ENCODE measurements at regions not wholly inside any gene's neighbourhood (a gene's known extent, or its start where the extent isn't known, plus 50 kb on each side); places are given as distances from the start of the nearest gene placed in this dataset.
A peak's percentile ranks its signal among the peaks of the same experiment; 100 is the strongest.

DNA sequence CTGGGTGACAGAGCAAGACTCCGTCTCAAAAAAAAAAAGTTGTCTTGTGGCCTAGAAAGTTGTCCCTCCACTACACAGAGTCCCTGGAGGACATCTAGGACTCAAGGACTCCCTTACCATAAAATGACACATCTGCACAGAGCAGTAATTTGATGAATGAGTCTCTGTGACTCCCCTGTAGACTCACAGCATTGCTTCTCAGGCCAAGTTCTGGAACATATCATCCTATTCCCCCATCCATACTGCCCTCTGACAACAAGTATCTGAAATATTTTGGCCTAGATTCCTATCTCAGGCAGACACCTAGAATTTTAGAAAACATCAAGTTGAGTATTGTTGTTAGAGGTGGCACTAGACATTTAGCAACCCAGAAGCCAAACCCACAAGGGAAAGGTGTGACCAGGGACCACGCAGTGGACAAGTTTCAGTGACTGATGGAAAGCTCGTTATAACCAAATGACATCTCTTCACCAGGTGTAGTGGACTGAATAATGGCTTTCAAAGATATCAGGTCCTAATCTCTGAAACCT, 97.9 kb upstream of the ATP8B1 start:
- Histone ChIP-seq H3K27me3 (ENCODE audit: low read depth, low read length) (0 out of 2 replicates have a peak, but pooled peaks cover 3% of the 10 kb centered on the region), H2AFZ (ENCODE audit: low read depth, low read length) (no peak overlapping the region), H3K4me3 (ENCODE audit: low read length) (no peak overlapping the region), H3K9ac (ENCODE audit: low read length) (no peak overlapping the region), H3K4me1 (ENCODE audit: low read length) (no peaks in the 10 kb centered on the region), H4K20me1 (ENCODE audit: insufficient read depth, low read length) (no peaks in the 10 kb centered on the region), H3K4me2 (ENCODE audit: low read length) (no peak overlapping the region), H3K27ac (ENCODE audit: low read length) (no peak overlapping the region), H3K9me3 (ENCODE audit: insufficient read depth, low read length) (no peaks in the 10 kb centered on the region), H3K79me2 (ENCODE audit: low read length) (no peaks in the 10 kb centered on the region), H3K36me3 (replicated peaks; ENCODE audit: low read depth, low read length) (no peaks in the 10 kb centered on the region)
- TF ChIP-seq, protein P1, sequence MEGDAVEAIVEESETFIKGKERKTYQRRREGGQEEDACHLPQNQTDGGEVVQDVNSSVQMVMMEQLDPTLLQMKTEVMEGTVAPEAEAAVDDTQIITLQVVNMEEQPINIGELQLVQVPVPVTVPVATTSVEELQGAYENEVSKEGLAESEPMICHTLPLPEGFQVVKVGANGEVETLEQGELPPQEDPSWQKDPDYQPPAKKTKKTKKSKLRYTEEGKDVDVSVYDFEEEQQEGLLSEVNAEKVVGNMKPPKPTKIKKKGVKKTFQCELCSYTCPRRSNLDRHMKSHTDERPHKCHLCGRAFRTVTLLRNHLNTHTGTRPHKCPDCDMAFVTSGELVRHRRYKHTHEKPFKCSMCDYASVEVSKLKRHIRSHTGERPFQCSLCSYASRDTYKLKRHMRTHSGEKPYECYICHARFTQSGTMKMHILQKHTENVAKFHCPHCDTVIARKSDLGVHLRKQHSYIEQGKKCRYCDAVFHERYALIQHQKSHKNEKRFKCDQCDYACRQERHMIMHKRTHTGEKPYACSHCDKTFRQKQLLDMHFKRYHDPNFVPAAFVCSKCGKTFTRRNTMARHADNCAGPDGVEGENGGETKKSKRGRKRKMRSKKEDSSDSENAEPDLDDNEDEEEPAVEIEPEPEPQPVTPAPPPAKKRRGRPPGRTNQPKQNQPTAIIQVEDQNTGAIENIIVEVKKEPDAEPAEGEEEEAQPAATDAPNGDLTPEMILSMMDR (IDR thresholded peaks at IDR 0.05; ENCODE audit: low read depth, low read length): no peak
- no peak for TF ChIP-seq EZH2phosphoT487 (IDR thresholded peaks at IDR 0.05; ENCODE audit: low read depth)

GRCh38 chr18:57898506-57899124, 95.5 kb upstream of the ATP8B1 start:
- Histone ChIP-seq H3K27ac (ENCODE audit: low read length) (no peak overlapping the region), H3K79me2 (ENCODE audit: low read length) (no peaks in the 10 kb centered on the region), H3K4me3 (ENCODE audit: low read length) (no peak overlapping the region), H3K9ac (ENCODE audit: low read length) (no peak overlapping the region), H2AFZ (ENCODE audit: low read depth, low read length) (no peak overlapping the region), H3K27me3 (ENCODE audit: low read depth, low read length) (0 out of 2 replicates have a peak, but pooled peaks cover 3% of the 10 kb centered on the region), H3K9me3 (ENCODE audit: insufficient read depth, low read length) (no peaks in the 10 kb centered on the region), H4K20me1 (ENCODE audit: insufficient read depth, low read length) (no peaks in the 10 kb centered on the region), H3K4me1 (ENCODE audit: low read length) (no peaks in the 10 kb centered on the region), H3K36me3 (replicated peaks; ENCODE audit: low read depth, low read length) (no peaks in the 10 kb centered on the region), H3K4me2 (ENCODE audit: low read length) (no peak overlapping the region)
- TF ChIP-seq, protein P1 (IDR thresholded peaks at IDR 0.05; ENCODE audit: low read depth, low read length): no peak
- no peak for TF ChIP-seq EZH2phosphoT487 (IDR thresholded peaks at IDR 0.05; ENCODE audit: low read depth)

DNA sequence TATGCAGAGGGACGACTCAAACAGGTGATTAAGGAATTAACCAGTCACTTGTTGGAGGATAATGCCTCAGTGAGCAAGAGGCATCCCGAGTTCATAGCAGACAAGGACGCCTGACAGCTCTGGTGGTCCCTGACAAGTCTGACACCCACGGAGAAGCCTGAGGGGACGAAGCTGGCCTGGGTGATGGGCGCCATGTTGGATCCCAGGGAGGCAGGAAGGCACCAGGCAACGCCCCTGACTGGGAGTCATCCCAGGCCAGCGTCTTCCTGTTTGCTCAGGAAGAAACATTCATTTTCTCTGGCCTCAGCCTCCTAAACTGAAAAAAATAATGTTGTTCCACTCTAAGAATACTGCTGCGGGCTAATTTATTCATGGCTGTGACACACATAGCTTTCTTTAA, 92.1 kb upstream of the ATP8B1 start:
- Histone ChIP-seq H3K27me3 (ENCODE audit: low read depth, low read length) (0 out of 2 replicates have a peak, but pooled peaks cover 3% of the 10 kb centered on the region), H3K27ac (ENCODE audit: low read length) (no peak overlapping the region), H3K4me2 (ENCODE audit: low read length) (no peak overlapping the region), H3K9me3 (ENCODE audit: insufficient read depth, low read length) (peaks cover 6% of the 10 kb centered on the region), H3K4me1 (ENCODE audit: low read length) (peaks cover 18% of the 10 kb centered on the region), H3K79me2 (ENCODE audit: low read length) (no peaks in the 10 kb centered on the region), H2AFZ (ENCODE audit: low read depth, low read length) (peak overlapping the region; percentile 6; the same call in 1 of the 2 replicates), H3K4me3 (ENCODE audit: low read length) (no peak overlapping the region), H4K20me1 (ENCODE audit: insufficient read depth, low read length) (no peaks in the 10 kb centered on the region), H3K9ac (ENCODE audit: low read length) (no peak overlapping the region), H3K36me3 (replicated peaks; ENCODE audit: low read depth, low read length) (peaks cover 10% of the 10 kb centered on the region)
- TF ChIP-seq EZH2phosphoT487 (IDR thresholded peaks at IDR 0.05; ENCODE audit: low read depth): no peak
- TF ChIP-seq, protein P1 (IDR thresholded peaks at IDR 0.05; ENCODE audit: low read depth, low read length): no peak

- H3K27me3 ChIP-seq (ENCODE audit: low read depth, low read length): no peaks in the 10 kb centered on the region
- no peaks in the 10 kb centered on the region for H4K20me1 ChIP-seq (ENCODE audit: insufficient read depth, low read length)
- no peak overlapping the region for H3K9ac ChIP-seq (ENCODE audit: low read length)
- no peak overlapping the region for H3K27ac ChIP-seq (ENCODE audit: low read length)
- H3K4me2 ChIP-seq (ENCODE audit: low read length): peak overlapping the region; percentile 31
- peaks cover 27% of the 10 kb centered on the region for H3K36me3 ChIP-seq (replicated peaks; ENCODE audit: low read depth, low read length)
- H3K9me3 ChIP-seq (ENCODE audit: insufficient read depth, low read length): peaks cover 26% of the 10 kb centered on the region
- H3K4me1 ChIP-seq (ENCODE audit: low read length): peaks cover 18% of the 10 kb centered on the region
- no peaks in the 10 kb centered on the region for H3K79me2 ChIP-seq (ENCODE audit: low read length)
- H3K4me3 ChIP-seq (ENCODE audit: low read length): peak overlapping the region; percentile 5; the same call in 1 of the 2 replicates
- TF ChIP-seq EZH2phosphoT487 (IDR thresholded peaks at IDR 0.05; ENCODE audit: low read depth): no peak
- TF ChIP-seq, protein P1 (IDR thresholded peaks at IDR 0.05; ENCODE audit: low read depth, low read length): no peak
- H2AFZ ChIP-seq (ENCODE audit: low read depth, low read length): no peak overlapping the region
Observed at GRCh38 chr18:57891707-57892391, 88.7 kb upstream of the ATP8B1 start.
